Choroid plexus epithelial cell (primary cell): ENCODE measurements at regions not wholly inside any gene's neighbourhood (a gene's known extent, or its start where the extent isn't known, plus 50 kb on each side); places are given as distances from the start of the nearest gene placed in this dataset.

ENCODE experiments used
- DNase-seq: peaks from one replicate; pipeline ENCODE4 v3.0.0-alpha.2; 2010; ENCODE audit warnings: low read depth
- H3K4me3 ChIP-seq: 2 replicates; pipeline ENCODE4 v1.5.1; 2011; ENCODE audit warnings: low read depth, mild to moderate bottlenecking, control low read depth, low read length, moderate library complexity
- TF ChIP-seq, protein P1 (sequence below): conservative IDR thresholded peaks from 2 replicates; pipeline ENCODE4 v1.5.1; 2011; ENCODE audit warnings: low read depth, mild to moderate bottlenecking, control low read depth, inconsistent platforms, low read length, moderate library complexity

DNA sequence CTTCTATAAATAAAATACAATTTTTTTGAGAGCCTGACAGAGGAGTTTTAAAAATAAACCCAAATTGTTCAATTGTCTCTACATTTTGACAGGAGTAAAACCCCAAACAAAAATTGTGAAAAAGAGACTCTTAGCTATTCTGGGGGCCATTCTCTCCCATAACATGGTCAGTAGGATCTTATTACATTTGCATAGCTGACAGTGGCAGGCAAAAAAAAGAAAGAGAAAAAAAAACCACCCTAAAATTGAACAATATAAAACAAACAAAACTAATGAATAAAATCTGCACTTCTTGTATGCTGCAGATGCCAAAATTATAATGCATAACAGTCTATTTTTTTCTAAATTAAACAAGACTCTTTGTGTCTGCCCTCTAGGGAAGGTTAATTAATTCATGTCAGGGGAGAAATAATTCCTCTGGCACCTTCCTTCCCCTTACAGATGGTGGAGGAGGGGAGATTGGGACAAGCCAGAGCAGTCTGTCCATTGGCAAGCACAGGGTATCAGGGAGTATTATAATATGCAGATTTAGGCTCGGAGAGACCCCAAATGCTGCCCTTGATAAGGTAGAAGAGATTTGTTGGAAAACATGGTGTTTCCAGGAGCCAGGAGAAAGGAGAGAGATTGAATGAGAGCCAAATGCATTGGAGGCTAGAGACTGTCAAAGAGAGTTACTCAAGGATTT is 79.7 kb upstream of the CDH6 start:
- TF ChIP-seq, protein P1, sequence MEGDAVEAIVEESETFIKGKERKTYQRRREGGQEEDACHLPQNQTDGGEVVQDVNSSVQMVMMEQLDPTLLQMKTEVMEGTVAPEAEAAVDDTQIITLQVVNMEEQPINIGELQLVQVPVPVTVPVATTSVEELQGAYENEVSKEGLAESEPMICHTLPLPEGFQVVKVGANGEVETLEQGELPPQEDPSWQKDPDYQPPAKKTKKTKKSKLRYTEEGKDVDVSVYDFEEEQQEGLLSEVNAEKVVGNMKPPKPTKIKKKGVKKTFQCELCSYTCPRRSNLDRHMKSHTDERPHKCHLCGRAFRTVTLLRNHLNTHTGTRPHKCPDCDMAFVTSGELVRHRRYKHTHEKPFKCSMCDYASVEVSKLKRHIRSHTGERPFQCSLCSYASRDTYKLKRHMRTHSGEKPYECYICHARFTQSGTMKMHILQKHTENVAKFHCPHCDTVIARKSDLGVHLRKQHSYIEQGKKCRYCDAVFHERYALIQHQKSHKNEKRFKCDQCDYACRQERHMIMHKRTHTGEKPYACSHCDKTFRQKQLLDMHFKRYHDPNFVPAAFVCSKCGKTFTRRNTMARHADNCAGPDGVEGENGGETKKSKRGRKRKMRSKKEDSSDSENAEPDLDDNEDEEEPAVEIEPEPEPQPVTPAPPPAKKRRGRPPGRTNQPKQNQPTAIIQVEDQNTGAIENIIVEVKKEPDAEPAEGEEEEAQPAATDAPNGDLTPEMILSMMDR: no peak
- DNase-seq: no peak
- H3K4me3 ChIP-seq: no peak overlapping the region

DNA sequence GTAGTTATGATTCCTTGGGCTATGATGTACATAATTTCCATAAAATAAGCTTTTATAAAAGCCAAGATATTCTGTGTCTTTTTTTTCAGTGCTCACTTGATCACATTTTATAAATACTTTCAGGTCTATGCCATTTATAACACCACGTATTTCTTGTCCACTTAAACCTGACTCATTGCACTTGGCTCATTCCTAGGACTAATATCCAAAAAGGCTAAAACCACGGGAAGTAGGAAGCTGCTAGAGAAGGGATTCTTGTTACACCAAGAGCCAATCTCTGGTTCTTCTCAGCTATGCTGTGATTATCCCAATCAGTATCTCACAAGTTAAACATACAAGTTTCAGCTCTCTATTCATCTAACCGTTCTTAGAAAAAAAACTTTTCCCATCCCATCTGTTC is 80.4 kb upstream of the CDH6 start:
- TF ChIP-seq, protein P1: no peak
- no peak overlapping the region for H3K4me3 ChIP-seq
- DNase-seq: peak; percentile 71

DNA sequence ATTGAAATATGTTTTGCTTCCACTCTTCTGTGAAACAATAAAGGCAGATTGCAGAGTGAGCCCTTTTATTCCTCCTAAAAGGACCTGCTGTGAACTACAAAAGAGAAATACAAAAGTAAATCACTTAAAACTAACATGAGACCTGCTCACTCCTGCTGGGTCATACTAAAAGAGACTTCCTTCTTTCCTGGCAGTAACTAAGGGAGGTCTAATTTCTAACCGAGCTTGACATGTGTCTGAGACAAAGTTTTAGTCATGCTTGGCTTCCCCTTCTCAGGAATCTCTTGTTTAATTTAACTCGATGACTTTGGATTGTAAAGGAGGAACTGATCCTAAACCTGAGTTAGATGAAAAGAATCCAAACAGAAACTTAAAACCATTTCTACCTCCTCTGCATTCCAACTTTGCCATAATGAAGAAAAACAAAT is 86.4 kb upstream of the CDH6 start:
- H3K4me3 ChIP-seq: no peak overlapping the region
- DNase-seq: peak; percentile 46
- TF ChIP-seq, protein P1: no peak

DNA sequence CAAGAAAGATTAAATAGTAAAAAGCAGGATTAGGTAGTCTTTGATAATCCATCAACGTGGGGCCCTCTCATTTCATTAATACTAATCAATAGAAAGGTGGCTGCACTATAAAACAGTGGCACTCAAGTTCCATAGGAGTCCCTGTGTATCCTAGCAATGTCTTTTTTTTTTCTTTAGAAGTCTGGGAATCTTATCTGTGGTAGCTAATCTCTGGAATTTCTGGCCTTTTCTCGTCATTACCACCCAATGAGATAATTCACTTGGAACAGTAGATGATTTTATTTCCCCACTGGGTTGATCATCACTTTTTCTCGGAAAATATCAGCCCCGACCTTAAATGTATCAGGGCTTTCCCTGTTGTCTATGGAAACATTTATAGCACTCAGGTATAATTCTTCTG is 86.8 kb upstream of the CDH6 start:
- DNase-seq: peak; percentile 47
- H3K4me3 ChIP-seq: no peak overlapping the region
- TF ChIP-seq, protein P1: no peak

DNA sequence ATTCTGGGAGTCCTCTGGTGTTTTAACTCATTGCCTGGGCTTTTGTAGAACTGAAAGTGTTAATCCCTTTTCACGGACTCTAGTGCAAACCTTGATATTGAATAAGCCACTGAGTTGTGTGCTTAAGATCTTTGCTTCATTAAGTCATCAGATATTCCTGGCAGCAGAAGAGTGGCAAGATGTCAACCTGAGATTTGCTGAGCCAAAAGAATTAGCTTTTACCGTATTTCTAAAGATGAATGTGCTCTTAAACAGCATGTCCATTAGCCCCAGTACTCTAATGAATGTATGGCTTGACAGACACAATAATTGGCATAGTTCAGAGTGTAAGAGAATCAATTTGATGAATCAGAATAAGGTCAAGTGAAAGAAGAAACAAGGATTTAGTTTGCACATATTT is 87.2 kb upstream of the CDH6 start:
- no peak for DNase-seq
- H3K4me3 ChIP-seq: no peak overlapping the region
- TF ChIP-seq, protein P1: no peak

DNA sequence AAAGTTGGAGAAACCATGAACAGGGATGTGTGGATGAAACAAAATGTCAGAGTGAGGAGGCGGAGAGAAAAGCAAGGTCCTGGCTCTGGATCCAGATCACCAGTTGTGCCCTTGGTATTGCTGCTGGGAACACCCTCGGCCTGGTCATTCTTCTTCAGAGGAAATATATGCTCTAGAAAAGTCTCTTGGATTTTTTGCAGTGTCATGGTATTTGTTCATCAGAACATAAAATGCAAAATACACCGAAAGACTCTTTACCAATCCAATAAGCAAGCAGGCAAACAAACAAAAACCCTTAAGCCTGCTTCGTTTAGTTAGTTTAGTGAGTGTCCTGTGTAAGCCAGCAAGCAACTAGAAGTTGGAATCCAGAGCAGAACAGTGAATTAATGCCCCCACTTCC is 88.7 kb upstream of the CDH6 start:
- TF ChIP-seq, protein P1: no peak
- DNase-seq: no peak
- no peak overlapping the region for H3K4me3 ChIP-seq

DNA sequence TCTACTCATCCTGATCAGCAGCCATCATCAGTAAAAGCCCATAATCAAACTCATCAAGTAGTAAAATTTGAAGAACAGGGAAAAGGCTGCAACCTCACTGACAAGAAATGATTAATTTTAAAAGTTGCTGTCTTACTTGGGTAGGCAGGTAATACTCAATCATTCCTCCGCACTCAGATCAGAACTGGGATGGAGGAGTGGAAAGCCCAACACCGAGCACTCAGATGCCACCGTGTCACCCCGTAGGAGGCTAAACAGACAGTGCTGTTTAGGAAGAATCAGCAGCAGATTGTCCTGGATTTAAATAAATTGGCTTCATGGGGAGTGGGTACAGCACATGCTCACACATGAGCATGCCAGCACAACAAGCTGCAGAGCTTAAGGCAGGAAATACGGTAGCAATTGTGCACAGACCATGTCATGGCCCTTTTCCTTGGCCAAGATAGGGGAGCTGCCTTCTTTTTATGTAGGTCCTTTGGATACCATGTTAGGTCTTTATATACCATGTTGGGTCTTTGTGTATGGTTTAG is 92.6 kb upstream of the CDH6 start:
- TF ChIP-seq, protein P1: no peak
- no peak for DNase-seq
- H3K4me3 ChIP-seq: no peak overlapping the region
